ENCODE measurements at regions not wholly inside any gene's neighbourhood (a gene's known extent, or its start where the extent isn't known, plus 50 kb on each side); places are given as distances from the start of the nearest gene placed in this dataset.

DNA sequence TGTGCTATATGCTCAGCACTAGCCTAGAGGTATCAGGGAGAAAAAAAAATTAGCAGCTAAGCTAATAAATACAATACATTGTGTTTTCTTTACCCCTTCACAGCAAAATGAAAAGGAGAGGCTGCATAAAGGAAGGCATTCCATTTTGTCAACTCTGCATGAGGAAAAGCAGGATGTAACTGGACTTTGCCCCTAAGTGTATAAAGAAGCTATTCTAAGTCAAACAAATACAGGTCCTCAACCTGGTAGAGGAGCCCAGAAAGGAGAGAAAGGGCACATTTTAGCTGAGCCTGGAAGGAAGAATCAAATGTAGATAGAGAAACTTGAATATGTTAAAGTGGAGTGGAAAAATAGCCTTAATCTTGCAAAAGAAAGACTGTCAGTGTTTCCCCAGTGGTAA lies 89.0 kb upstream of the SPRED1 start:
- TF ChIP-seq, protein P1, sequence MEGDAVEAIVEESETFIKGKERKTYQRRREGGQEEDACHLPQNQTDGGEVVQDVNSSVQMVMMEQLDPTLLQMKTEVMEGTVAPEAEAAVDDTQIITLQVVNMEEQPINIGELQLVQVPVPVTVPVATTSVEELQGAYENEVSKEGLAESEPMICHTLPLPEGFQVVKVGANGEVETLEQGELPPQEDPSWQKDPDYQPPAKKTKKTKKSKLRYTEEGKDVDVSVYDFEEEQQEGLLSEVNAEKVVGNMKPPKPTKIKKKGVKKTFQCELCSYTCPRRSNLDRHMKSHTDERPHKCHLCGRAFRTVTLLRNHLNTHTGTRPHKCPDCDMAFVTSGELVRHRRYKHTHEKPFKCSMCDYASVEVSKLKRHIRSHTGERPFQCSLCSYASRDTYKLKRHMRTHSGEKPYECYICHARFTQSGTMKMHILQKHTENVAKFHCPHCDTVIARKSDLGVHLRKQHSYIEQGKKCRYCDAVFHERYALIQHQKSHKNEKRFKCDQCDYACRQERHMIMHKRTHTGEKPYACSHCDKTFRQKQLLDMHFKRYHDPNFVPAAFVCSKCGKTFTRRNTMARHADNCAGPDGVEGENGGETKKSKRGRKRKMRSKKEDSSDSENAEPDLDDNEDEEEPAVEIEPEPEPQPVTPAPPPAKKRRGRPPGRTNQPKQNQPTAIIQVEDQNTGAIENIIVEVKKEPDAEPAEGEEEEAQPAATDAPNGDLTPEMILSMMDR (IDR thresholded peaks at IDR 0.05 in 2 of 3, conservative IDR thresholded peaks at IDR 0.05 in 1 of 3; ENCODE audit: borderline replicate concordance in 1 of 3, insufficient read depth in 1 of 3, low read depth in 2 of 3, low read length in 2 of 3): no peak
- TF ChIP-seq POLR2A (IDR thresholded peaks at IDR 0.05; ENCODE audit: borderline replicate concordance, extremely low read depth, insufficient read depth, insufficient read length): no peak
- TF ChIP-seq EZH2 (IDR thresholded peaks at IDR 0.05): no peak

Measured in HCT116 (cell line).